ENCODE measurements at regions not wholly inside any gene's neighbourhood (a gene's known extent, or its start where the extent isn't known, plus 50 kb on each side); places are given as distances from the start of the nearest gene placed in this dataset.
"Not testable (repeated sequence)": the region's sequence is repeated elsewhere in the genome, so short reads cannot be mapped to it uniquely, and the experiment has no call there.

GRCh38 chr16:47866423-47866822 lies 289.4 kb downstream of the ABCC12 start:
- TF ChIP-seq POLR2A (IDR thresholded peaks at IDR 0.05) (no peak), EP300 (IDR thresholded peaks at IDR 0.05) (no peak), POLR2AphosphoS5 (IDR thresholded peaks at IDR 0.05) (no peak), CTCF (IDR thresholded peaks at IDR 0.05) (no peak)
- no peaks in the 10 kb centered on the region for H3K27me3 ChIP-seq
- no peak for ATAC-seq (ENCODE audit: low FRiP score in 2 of 2)
- WGBS, 2 donors: 30 to 43% methylated on average over 4 of the region's 4 CpGs
- no peak for DNase-seq
- H3K27ac ChIP-seq: no peak overlapping the region
- H3K4me1 ChIP-seq: peaks cover 0 to 8% (median 6%) of the 10 kb centered on the region in 4 donors
- H3K9me3 ChIP-seq: no peaks in the 10 kb centered on the region
- H3K4me3 ChIP-seq: no peak overlapping the region
- H3K36me3 ChIP-seq: no peaks in the 10 kb centered on the region

- Histone ChIP-seq H3K4me1 (peaks cover 0 to 8% (median 6%) of the 10 kb centered on the region in 4 donors), H3K27me3 (no peaks in the 10 kb centered on the region), H3K4me3 (no peak overlapping the region), H3K27ac (no peak overlapping the region), H3K9me3 (no peaks in the 10 kb centered on the region), H3K36me3 (no peaks in the 10 kb centered on the region)
- no peak for ATAC-seq (ENCODE audit: low FRiP score in 2 of 2)
- no peak for TF ChIP-seq CTCF (IDR thresholded peaks at IDR 0.05)
- 65 to 71% methylated on average over 3 of the region's 3 CpGs for WGBS, 2 donors
- no peak for DNase-seq
Observed at GRCh38 chr16:47865337-47865855, 290.4 kb downstream of the ABCC12 start.

GRCh38 chr16:47864262-47864661 lies 291.5 kb downstream of the ABCC12 start:
- H3K27me3 ChIP-seq; DNase-seq; H3K4me1 ChIP-seq; H3K36me3 ChIP-seq; H3K4me3 ChIP-seq; ATAC-seq (ENCODE audit: low FRiP score in 2 of 2); H3K9me3 ChIP-seq; H3K27ac ChIP-seq: not testable (repeated sequence)
- WGBS, 2 donors: 11 to 27% methylated on average over 3 to 5 of the region's 6 CpGs

- 94 to 98% methylated on average over 8 of the region's 8 CpGs for WGBS, 2 donors
- DNase-seq: no peak
Observed at GRCh38 chr16:47861999-47862398, 293.8 kb downstream of the ABCC12 start.

GRCh38 chr16:47858333-47858982 lies 297.3 kb downstream of the ABCC12 start:
- Histone ChIP-seq H3K27ac (no peak overlapping the region), H3K27me3 (no peaks in the 10 kb centered on the region), H3K4me3 (no peak overlapping the region), H3K36me3 (no peaks in the 10 kb centered on the region), H3K9me3 (no peaks in the 10 kb centered on the region), H3K4me1 (no peaks in the 10 kb centered on the region)
- DNase-seq (no peak), ATAC-seq (ENCODE audit: low FRiP score in 2 of 2) (no peak)
- TF ChIP-seq CTCF (IDR thresholded peaks at IDR 0.05) (no peak), EP300 (IDR thresholded peaks at IDR 0.05) (no peak), POLR2AphosphoS5 (IDR thresholded peaks at IDR 0.05) (no peak), POLR2A (IDR thresholded peaks at IDR 0.05) (no peak)
- WGBS, 2 donors: 72 to 81% methylated on average over 9 of the region's 9 CpGs

More at GRCh38 chr16:47861999-47862398, 293.8 kb downstream of the ABCC12 start:
- Histone ChIP-seq H3K27me3 (no peaks in the 10 kb centered on the region), H3K4me1 (peaks cover 0 to 8% (median 6%) of the 10 kb centered on the region in 4 donors), H3K9me3 (no peaks in the 10 kb centered on the region), H3K36me3 (no peaks in the 10 kb centered on the region), H3K4me3 (no peak overlapping the region), H3K27ac (no peak overlapping the region)
- TF ChIP-seq CTCF (IDR thresholded peaks at IDR 0.05): no peak
- no peak for TF ChIP-seq POLR2AphosphoS5 (IDR thresholded peaks at IDR 0.05)
- TF ChIP-seq POLR2A (IDR thresholded peaks at IDR 0.05): no peak
- no peak for TF ChIP-seq EP300 (IDR thresholded peaks at IDR 0.05)
- no peak for ATAC-seq (ENCODE audit: low FRiP score in 2 of 2)
